Fibroblast of gingiva (primary cell): ENCODE measurements at regions not wholly inside any gene's neighbourhood (a gene's known extent, or its start where the extent isn't known, plus 50 kb on each side); places are given as distances from the start of the nearest gene placed in this dataset.
"Not testable (repeated sequence)": the region's sequence is repeated elsewhere in the genome, so short reads cannot be mapped to it uniquely, and the experiment has no call there.

Experiments
- DNase-seq: peaks from one replicate; pipeline ENCODE4 v3.0.0-alpha.2; 2011; ENCODE audit warnings: low read depth

DNA sequence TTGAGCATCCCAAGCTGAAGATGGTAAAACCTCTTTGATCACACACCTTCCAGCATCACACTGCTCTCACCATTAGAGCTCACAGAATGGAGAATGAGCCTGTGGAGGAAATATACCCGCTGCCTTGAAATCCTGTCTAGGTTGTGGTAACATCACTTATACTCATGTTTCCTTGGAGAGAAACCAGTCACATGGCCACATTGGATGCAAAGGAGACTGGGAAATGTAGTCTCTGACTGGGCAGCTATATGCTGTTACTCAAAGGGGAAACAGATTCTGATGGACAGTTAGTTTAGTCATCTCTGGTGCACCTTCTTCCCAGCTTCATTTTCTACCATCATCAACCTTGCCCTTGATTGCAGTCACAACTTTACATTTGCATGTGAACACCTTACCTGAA lies 286.3 kb downstream of the ANKRD50 start:
- no peak for DNase-seq

DNA sequence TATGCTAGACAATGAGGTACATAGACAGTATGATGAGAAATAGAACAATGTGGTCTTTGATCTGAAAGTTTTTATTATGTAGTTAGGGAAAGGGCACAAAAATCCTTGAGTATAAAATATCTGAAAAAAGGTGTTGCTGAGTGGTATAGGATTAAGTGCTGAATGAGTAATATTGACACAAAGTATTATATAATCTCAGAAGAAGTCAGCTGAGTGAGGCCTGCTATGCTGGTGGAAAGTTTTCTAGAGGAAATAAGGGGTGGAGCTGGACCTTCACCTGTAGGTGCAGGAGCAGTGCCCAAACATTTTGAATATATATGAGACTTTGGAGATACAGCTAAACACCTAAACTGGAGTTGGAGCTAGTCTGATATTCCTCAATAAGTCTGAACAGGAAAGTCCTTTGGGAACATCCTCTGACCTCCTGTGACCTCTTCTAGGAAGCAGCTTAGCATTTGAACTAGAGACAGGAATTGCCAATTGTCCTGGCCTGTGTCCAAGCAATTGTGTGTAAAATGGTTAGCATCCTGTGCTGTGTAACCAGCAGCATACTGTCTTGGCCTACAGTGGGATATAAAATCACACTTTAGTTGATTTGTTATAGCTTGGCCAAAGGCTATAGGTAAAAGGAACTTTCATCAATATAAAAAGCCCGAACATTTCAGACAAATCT lies 285.3 kb downstream of the ANKRD50 start:
- DNase-seq = no peak

DNA sequence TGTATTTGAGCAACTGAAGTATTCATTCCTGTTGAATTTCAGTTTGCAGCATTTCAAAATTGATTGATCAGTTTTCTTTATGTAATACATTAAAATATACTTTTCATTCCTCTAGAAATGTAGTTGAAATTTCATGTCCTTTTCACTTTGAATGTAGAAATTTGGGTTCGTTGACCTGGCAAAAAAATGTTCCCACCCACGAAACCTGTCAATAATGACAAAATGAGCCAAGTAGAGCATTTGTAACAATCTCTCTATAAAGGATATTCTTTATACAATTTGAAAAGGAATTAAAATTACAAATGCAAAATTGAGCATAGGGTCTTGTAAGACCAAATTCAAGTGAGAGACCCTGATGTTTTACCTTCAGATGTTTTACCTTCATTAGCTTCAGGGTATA lies 283.9 kb downstream of the ANKRD50 start:
- DNase-seq = no peak

DNA sequence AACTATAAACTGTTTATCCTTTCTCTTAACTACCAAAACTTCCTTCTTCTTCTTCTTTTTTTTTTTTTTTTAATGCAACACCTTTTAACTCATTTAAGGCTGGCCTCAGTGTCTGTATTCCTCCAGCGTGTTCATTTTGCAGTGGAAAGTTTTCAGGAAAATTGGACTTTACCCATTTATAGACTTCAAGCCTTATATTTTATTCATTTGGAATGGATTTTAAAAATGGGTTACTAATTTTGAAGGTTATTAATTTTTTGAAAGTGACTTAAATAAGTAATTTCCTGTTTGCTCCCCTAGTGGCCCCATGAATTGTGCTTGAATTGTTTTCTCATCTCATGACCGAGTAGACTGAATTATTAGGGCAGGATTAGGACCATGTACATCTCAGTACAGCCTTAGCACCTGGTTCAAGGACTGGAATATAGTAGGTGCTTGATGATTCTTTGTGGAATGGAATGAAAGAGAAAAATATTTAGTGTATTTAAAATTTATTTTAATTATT lies 282.7 kb downstream of the ANKRD50 start:
- DNase-seq = no peak

DNA sequence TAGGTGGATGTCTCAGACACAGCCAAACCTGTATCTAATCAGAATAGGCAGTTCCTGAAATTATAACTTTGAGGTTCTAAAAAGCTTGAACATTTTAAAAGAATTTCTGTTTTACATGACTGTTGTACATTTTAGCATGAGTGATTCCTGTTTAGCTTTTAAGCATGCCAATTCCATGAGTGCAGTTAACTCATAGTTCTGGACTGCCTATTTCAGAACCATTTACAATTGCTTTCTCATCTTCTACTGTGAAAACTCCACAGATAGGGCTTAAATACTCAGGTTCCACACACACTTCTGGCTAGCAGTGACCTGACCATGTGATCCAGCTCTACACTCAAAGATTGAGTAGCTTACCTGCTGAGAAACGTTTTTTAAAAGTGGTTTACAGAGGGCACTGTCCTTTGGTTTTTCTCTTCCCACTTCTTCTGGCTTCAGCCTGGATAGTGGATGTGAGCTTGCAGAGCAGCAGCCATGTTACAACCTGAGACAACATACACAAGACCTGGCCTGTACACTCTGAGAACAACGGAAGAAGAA lies 280.8 kb downstream of the ANKRD50 start:
- DNase-seq = no peak

DNA sequence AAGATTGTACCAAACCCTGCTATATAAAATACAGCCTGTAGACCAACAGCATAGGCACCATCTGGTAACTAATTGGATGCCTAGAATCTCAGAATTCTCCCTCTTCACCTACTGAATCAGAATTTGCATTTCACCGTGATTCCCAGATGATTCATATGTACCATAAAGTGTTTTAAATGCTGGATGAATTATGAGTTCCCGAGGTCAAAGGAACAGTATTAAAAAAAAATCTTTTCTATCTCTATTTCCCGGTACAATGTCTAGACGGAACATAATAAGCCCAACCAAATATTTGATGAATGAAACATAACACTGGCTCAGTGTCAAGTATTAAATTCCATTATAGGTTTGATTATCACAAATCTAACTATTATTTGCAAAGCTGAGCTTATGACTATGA lies 280.0 kb downstream of the ANKRD50 start:
- no peak for DNase-seq

DNA sequence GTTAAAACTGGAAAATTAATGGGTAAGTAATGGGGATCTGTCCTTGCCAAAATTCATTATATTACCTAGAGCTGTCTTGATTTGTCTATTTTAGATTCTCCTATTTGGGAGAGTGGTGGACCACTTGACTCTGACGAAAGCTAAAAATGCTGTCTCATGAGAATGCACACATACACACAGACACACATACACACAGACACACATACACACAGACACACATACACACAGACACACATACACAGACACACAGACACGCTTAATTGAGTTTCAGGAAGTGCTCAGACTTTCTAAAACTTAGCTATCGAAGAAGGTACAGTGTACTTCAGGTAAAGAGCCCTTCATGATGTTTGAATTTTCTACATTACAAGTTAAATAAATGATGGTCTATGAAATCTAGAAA lies 279.5 kb downstream of the ANKRD50 start:
- DNase-seq = no peak

DNA sequence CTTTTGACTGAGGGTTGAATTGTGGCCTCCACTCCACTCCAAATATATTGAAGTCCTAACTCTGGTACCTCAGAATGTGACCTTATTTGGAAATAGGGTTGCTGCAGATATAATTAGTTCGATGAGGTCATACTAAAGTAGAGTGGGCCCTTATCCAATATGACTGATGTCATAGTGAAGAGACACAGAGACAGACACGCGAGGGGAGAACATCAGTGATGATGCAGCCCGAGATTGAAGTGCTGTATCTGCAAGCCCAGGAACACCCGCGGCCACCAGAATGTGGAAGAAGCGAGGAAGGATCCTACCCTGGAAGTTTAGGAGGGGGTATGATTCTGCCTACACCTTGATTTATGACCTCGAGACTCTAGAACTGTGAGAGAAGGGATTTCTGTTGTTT lies 279.0 kb downstream of the ANKRD50 start:
- no peak for DNase-seq

DNA sequence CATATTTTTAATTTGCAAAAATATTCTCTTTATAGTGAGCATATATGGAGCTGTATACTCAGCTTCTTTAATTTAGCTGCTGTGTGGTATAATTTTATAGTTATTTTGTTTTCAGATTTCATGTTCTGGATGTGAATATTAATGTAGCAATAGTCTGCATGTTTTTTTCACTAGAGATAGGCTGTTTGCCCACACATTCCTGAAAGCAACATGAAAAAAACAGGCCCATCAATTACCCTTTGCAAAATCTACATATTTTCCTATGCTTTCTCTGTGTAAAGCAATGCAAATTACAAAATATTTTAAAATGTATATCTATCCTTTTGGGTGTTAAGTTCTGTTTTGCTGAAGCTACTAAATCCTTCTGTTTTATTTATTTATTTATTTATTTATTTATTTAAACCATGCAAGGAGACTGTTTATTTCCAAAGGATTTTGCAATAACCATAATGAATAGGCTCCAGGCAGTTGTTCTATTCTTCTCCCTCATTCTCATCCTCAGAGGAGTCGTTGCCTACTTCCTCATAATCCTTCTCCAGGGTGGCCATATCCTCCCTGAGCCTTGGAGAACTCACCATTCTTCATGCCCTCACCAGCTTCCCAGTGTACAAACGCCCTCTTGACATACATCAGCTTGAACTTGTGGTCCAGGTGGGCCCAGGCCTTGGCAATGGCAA lies 277.1 kb downstream of the ANKRD50 start:
- DNase-seq = no peak

DNA sequence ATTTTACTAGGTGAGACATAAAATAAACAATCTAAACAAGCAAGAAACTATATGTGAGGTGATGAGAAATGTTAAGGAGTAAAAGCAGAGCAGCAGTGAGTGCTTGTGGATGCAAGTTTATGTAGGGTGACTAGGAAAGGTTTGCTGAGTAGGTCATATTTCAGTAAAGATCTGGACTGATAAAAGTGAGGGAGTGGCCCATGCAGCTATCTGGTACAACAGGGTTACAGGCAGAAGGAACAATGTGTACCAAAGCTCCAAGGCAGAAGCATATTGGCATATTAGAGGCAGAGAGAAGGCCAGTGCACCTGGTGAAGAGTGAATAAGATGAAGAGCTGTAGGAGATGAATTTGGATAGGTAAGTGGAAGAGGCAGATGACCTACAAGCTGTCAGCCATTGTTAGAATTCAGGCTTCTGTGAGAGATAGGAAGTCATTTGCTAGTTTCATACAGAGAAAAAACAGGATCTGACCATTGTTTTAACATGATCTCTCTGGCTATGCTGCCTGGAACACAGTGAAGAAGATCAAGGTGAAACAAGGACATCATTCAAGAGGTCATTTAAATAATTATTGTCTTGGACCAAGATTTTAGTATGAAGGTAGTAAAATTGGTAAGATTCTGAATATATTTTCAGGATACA lies 274.6 kb downstream of the ANKRD50 start:
- DNase-seq = no peak

DNA sequence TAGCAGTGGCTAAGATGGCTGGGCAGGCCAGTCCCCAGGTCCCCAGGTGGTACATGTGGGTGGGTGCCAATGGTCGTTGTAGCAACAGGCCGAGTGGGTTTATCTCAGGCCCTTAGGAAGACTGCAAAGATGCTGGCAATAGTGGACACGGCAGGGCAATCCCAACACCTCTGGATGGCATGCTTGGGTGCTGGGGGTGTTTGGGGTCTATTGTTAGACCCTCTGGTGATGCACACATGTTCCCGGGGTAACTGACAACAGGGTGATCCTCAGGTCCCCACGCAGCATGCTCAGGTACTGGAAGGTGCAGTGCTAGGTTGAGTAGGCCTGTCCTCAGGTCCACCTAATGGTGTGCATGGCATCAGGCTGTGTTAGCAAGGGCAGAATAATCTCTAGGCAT lies 267.5 kb downstream of the ANKRD50 start:
- no peak for DNase-seq

DNA sequence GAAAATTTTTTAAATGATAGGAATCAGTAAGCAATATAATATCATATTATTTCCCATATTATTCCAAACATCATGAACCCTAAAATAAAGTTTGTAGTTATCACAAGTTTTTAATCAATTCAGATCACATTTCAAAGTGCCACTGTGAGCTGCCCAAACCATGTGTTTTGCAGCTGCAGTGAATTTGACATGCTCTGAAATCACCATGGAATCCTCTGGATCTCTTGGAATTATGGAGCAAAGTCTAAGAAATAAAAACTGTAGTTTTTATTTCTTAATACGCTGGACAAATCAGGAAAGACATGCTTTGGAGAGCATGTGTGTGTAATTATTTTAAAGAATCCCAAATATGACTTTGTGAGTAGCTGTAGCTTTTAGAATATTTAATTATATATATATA lies 262.7 kb downstream of the ANKRD50 start:
- peak; percentile 43 for DNase-seq

DNA sequence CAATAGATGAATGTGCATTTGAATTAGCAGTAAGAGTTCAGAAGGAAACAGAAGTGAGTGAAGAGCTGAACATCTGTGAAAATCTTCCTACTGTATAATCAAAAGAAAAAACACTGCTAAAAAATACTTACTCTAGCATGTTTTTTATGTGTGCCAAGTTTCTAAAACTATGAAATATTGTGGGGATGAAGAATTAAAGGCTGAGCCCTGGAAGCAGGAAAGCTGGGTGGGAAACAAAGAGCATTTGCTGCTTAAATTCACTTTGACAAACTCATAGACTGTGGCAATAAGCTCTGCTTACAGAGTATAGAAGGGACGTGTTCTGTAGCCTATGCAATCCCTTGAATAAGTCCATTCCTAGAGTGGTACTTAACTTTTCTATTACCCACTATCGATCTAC lies 261.7 kb downstream of the ANKRD50 start:
- DNase-seq = no peak

DNA sequence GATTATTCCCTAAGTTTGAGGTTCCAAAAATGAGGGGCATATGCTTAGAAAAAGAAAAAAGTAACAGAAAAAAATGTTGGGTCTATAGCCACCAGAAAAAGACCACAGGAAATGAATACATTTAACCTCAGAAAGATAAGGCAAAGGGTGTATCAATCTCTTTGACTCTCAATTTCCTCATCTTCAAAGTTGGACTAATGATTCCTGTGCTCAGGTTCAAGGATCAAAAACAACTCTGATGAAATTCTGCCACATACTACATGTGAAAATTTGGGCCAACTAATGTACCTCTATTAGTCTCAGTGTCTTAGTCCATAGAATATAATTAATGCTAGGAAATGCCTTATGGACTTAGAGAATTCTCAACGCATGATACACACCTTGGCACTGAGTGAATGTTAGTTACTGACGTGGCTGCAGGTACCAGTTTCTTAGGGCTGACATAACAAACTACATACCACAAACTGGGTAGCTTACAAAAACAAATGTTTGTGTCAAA lies 257.7 kb downstream of the ANKRD50 start:
- DNase-seq = no peak

DNA sequence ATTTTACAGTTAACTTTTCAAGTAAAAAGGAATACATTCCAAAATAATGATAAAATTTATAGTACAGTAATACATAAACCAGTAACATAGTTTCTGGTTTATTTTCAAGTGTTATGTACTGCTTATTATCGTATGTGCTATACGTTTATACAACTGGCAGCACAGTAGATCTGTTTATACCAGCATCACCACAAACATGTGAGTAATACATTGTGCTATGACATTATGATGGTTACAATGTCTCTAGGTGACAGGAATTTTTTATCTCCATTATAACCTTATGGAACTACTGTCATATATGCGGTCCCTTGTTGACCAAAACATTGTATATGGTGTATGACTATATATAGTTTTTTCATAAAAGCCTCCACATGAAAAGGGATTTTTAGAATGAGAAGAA lies 256.9 kb downstream of the ANKRD50 start:
- no peak for DNase-seq

DNA sequence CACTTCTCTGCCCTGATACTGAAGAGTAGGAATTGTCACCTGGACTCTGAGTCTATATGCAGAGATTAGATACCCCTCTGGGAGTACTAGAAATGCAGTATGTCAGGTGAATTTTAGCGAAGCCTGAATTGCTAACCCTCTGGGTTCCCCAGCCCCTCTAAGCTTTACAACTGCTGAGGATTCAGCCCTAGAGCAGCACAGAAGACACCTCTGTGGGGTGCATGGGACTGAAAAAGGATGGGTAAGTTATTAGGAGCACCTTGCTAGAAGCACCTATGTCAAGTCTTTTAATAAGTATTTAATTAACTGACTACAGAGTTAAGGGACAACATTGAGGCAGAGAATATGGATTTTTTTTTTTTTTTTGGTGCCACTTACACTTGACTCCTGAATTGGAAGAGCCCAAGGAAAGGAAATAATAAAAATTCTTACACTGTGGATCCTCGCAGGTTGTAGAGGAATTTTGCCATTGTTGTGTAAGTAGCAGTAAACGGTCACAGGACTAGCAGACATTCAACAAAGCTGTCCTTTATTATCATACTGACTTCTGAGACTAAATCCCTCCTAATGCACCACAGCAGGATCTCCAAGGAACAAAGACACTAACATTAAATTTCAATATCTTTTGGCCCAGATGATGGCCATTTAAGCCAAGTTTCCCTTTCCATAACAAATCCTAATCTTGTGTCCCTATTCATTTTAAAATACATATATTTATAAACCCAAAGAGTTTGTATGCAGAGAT lies 253.2 kb downstream of the ANKRD50 start:
- no peak for DNase-seq

DNA sequence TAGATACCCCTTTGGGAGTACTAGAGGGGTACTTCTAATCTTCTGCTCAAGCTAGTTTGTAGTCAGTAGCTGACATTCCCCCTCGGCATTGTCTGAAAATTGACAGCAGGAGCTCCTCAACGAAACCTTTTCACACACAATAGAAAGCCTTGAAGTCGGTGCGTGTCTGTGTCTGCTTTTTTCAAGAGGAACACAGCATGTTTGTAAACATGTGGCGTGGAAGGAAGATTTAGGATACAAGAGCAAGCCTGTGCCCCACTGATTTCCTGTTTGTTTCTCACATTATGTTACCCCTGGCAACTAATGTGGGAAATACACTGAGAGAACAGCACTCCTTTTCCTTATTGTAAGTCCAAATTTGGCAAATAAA lies 252.6 kb downstream of the ANKRD50 start:
- DNase-seq = peak; percentile 63

DNA sequence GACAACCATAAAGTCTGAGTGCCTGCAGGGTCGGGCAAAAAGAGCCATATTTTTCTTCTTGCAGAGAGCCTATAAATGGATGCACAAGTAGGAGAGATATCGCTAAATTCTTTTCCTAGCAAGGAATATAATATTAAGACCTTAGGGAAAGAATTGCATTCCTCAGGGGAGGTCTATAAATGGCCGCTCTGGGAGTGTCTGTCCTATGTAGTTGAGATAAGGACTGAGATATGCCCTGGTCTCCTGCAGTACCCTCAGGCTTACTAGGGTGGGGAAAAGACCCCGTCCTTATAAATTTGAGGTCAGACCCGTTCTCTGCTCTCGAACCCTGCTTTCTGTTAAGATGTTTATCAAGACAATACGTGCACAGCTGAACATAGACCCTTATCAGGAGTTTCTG lies 250.9 kb downstream of the ANKRD50 start:
- DNase-seq = not testable (repeated sequence)

DNA sequence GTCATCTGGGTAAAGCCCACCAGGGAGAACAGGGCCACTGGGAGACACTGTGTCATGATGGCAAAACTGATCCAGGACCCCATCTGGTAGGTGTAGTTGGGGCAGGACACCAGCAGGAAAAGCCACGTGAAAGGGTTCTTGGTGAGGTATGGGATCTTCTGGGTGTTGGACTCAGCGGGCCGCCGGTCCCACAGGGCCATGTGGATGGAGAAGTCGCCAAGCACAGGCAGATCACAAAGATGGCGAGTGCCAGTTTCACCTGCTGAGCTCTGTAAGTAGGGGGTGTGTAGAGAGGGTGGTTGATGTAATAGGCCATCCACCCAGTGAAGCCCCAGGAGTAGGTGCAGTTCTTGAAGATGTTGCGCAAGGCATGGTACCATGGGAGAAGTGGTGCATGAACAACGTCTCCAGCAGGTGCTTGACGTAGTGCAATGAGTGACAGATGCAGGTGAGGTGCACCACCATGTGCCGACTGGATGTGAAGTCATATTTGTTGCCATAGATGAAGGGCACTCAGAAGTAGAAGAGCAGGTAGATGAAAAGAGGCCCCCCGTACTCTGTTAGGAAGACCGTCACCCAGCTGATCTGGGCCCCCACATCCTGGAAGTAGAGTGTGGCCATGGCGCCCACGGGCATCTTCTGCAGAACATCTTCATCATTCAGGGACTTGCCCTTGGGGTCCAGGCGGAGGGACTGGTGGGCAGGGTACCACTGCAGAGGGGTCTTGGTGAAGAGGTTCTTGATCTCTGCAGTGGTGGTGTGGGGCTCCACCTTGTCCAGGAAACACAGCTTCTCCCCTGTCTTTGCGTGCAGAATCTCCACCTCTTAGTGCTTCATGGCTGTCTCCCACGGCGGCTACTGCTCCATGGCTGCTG lies 249.3 kb downstream of the ANKRD50 start:
- no peak for DNase-seq

DNA sequence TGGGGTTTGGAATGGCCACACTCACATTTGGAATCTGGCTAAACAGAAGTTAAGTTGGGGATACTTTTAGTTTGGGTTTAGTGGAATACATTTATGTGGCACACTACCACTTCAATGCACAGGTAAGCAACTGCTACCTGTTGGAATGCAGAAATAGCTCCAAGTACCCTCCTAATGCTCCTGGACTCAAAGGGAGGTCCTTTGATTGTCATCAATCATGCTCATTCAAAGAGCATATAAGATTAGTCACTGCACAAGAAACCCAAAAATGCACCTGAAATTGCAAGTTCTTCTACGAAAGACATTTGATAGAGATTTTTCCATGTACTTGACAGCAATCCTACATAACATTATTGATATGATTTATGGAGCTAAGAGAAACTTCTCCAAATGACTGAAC lies 247.7 kb downstream of the ANKRD50 start:
- no peak for DNase-seq

DNA sequence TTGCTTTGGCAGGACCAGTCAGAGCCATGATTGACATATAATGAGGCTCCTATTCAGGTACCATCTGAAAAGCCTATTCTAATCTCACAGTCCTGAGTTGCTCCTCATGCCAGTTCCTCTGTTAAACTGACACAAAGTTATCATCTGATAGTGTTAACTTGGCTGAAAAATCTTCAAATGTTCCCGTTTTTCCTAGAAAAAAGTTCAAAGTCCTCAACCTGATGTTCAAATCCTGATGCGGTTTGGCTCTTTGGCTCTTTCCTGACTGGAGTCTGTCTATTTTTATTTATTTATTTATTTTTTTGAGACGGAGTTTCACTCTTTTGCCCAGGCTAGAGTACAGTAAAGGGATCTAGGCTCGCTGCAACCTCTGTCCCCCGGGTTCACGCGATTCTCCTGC lies 244.2 kb downstream of the ANKRD50 start:
- DNase-seq = no peak
